ENCODE measurements at regions not wholly inside any gene's neighbourhood (a gene's known extent, or its start where the extent isn't known, plus 50 kb on each side); places are given as distances from the start of the nearest gene placed in this dataset.

- TF ChIP-seq POLR2A (IDR thresholded peaks at IDR 0.05) (no peak), EP300 (IDR thresholded peaks at IDR 0.05) (no peak)
- no peaks in the 10 kb centered on the region for H3K36me3 ChIP-seq
- no peaks in the 10 kb centered on the region for H3K27me3 ChIP-seq
- no peak for DNase-seq
- H3K4me1 ChIP-seq (ENCODE audit: insufficient read depth): no peaks in the 10 kb centered on the region
- no peak overlapping the region for H3K4me3 ChIP-seq
- intact Hi-C loops (cut with DNase I): no loop called here
- H3K27ac ChIP-seq: no peak overlapping the region
- 71 to 83% (median 80%) methylated on average over 5 of the region's 5 CpGs for WGBS, 3 donors
- no peaks in the 10 kb centered on the region for H3K9me3 ChIP-seq
These were observed 618.2 kb upstream of the MGMT start for GRCh38 chr10:128848810-128849209.

- Histone ChIP-seq H3K36me3 (no peaks in the 10 kb centered on the region), H3K4me1 (ENCODE audit: insufficient read depth) (peaks cover 2% of the 10 kb centered on the region), H3K9me3 (no peaks in the 10 kb centered on the region), H3K27ac (no peak overlapping the region), H3K27me3 (no peaks in the 10 kb centered on the region), H3K4me3 (no peak overlapping the region)
- intact Hi-C loops (cut with DNase I): no loop called here
- TF ChIP-seq CTCF (IDR thresholded peaks at IDR 0.05) (no peak), POLR2A (IDR thresholded peaks at IDR 0.05) (no peak), EP300 (IDR thresholded peaks at IDR 0.05) (no peak)
- 90 to 97% (median 94%) methylated on average over 8 of the region's 8 CpGs for WGBS, 3 donors
- no peak for DNase-seq
These were observed 616.4 kb upstream of the MGMT start for GRCh38 chr10:128850647-128851046.

GRCh38 chr10:128851281-128851680 lies 615.8 kb upstream of the MGMT start:
- no peaks in the 10 kb centered on the region for H3K9me3 ChIP-seq
- intact Hi-C loops (cut with DNase I): no loop called here
- DNase-seq: no peak
- no peaks in the 10 kb centered on the region for H3K36me3 ChIP-seq
- TF ChIP-seq POLR2A (IDR thresholded peaks at IDR 0.05) (no peak), EP300 (IDR thresholded peaks at IDR 0.05) (no peak), CTCF (IDR thresholded peaks at IDR 0.05) (no peak)
- WGBS, 3 donors: 78 to 88% (median 87%) methylated on average over 2 of the region's 2 CpGs
- H3K4me1 ChIP-seq (ENCODE audit: insufficient read depth): peaks cover 2% of the 10 kb centered on the region
- H3K27ac ChIP-seq: no peak overlapping the region
- no peak overlapping the region for H3K4me3 ChIP-seq
- no peaks in the 10 kb centered on the region for H3K27me3 ChIP-seq

- H3K36me3 ChIP-seq: no peaks in the 10 kb centered on the region
- intact Hi-C loops (cut with DNase I): no loop called here
- H3K27me3 ChIP-seq: no peaks in the 10 kb centered on the region
- H3K27ac ChIP-seq: no peak overlapping the region
- 15 to 35% (median 34%) methylated on average over 7 of the region's 7 CpGs for WGBS, 3 donors
- no peaks in the 10 kb centered on the region for H3K9me3 ChIP-seq
- no peak for TF ChIP-seq POLR2A (IDR thresholded peaks at IDR 0.05)
- no peak for TF ChIP-seq EP300 (IDR thresholded peaks at IDR 0.05)
- no peak for TF ChIP-seq CTCF (IDR thresholded peaks at IDR 0.05)
- peaks cover 2% of the 10 kb centered on the region for H3K4me1 ChIP-seq (ENCODE audit: insufficient read depth)
- no peak for DNase-seq
- no peak overlapping the region for H3K4me3 ChIP-seq
These were observed 615.3 kb upstream of the MGMT start for GRCh38 chr10:128851726-128852125.

GRCh38 chr10:128852449-128852848 lies 614.6 kb upstream of the MGMT start:
- no peak for TF ChIP-seq POLR2A (IDR thresholded peaks at IDR 0.05)
- no peak for TF ChIP-seq EP300 (IDR thresholded peaks at IDR 0.05)
- TF ChIP-seq CTCF (IDR thresholded peaks at IDR 0.05): no peak
- DNase-seq: no peak
- no peaks in the 10 kb centered on the region for H3K36me3 ChIP-seq
- no peaks in the 10 kb centered on the region for H3K9me3 ChIP-seq
- whole genome bisulfite sequencing, 3 donors: 92 to 95% (median 95%) methylated on average over 11 of the region's 11 CpGs
- no peak overlapping the region for H3K4me3 ChIP-seq
- no peaks in the 10 kb centered on the region for H3K27me3 ChIP-seq
- intact Hi-C loops (cut with DNase I): no loop called here
- peaks cover 2% of the 10 kb centered on the region for H3K4me1 ChIP-seq (ENCODE audit: insufficient read depth)
- H3K27ac ChIP-seq: no peak overlapping the region

Data from ovary (tissue), 7 donors.